GM12878 (cell line): ENCODE measurements at regions not wholly inside any gene's neighbourhood (a gene's known extent, or its start where the extent isn't known, plus 50 kb on each side); places are given as distances from the start of the nearest gene placed in this dataset.

Source experiments
- ATAC-seq: fragments of 200-7000 bp; cut with Tn5 transposase; 3 replicates; pipeline ENCODE4 v1.9.1; 2020; ENCODE audit warnings: mild to moderate bottlenecking, moderate library complexity
- BruUV-seq: library from RNA; stranded (reverse); fragments of 400-500 nt; replicated peaks from 2 replicates; lab custom pipeline; 2021; lab: Mats Ljungman, UMichigan
- CTCF ChIA-PET: fragments of 300-600 bp; sonication (Branson Sonifier 250); formaldehyde crosslinking; extraction: SDS; loops from one replicate; lab custom pipeline; 2021; ENCODE audit warnings: inconsistent platforms; lab: Yijun Ruan, JAX
- POLR2A ChIA-PET: fragments of 350-600 bp; formaldehyde crosslinking; extraction: SDS; loops from one replicate; lab custom pipeline; 2021; ENCODE audit warnings: inconsistent platforms; lab: Charles Lee
- RAD21 ChIA-PET: fragments of 300-600 bp; sonication (Branson Sonifier 250); formaldehyde crosslinking; loops from one replicate; lab custom pipeline; 2023; ENCODE audit warnings: antibody characterized with exemption; ENCODE audit not compliant: unreplicated experiment; lab: Charles Lee
- SMC1A ChIA-PET: fragments of 300-600 bp; sonication (Branson Sonifier 250); formaldehyde crosslinking; loops from one replicate; lab custom pipeline; 2023; ENCODE audit not compliant: unreplicated experiment, uncharacterized antibody; lab: Charles Lee
- DNase-seq: peaks from one replicate; pipeline ENCODE4 v3.0.0-alpha.2; 2011; ENCODE audit warnings: low read depth, low spot score
- FAIRE-seq: peaks from 3 replicates; lab custom pipeline; 2011; peaks lifted over from hg19 to GRCh38; lab: Jason Lieb, UNC
- H2AFZ ChIP-seq: 2 replicates; pipeline ENCODE4 v1.6.0; 2011; ENCODE audit warnings: low read depth, low read length, control low read depth; ENCODE audit not compliant: control insufficient read depth
- H3K27ac ChIP-seq: 2 replicates; pipeline ENCODE4 v1.5.1; 2011; ENCODE audit warnings: control low read depth; ENCODE audit not compliant: control insufficient read depth, insufficient read depth
- H3K27me3 ChIP-seq, 2 experiments: replicated peaks in 1 of 2; 2 replicates each; pipeline versions ENCODE4 v1.6.0 to v1.6.1; 2011; ENCODE audit warnings: low read length in 1 of 2; ENCODE audit not compliant: control insufficient read depth in 2 of 2, insufficient read depth in 2 of 2
- H3K36me3 ChIP-seq, 2 experiments: 2 replicates each; pipeline ENCODE4 v1.5.1; 2011; ENCODE audit warnings: low read length in 1 of 2; ENCODE audit not compliant: control insufficient read depth in 2 of 2, insufficient read depth in 2 of 2
- H3K4me1 ChIP-seq: 2 replicates; pipeline ENCODE4 v1.6.1; 2011; ENCODE audit warnings: mild to moderate bottlenecking, low read length, moderate library complexity, mixed read lengths; ENCODE audit not compliant: control insufficient read depth, insufficient read depth
- H3K4me2 ChIP-seq: 2 replicates; pipeline ENCODE4 v1.6.0; 2011; ENCODE audit warnings: control low read depth; ENCODE audit not compliant: control insufficient read depth, insufficient read depth
- H3K4me3 ChIP-seq: fragments of 200-600 bp; sonication (generic); 2 replicates; pipeline ENCODE4 v1.5.1; 2016
- H3K79me2 ChIP-seq: 2 replicates; pipeline ENCODE4 v1.6.0; 2011; ENCODE audit warnings: low read length; ENCODE audit not compliant: control insufficient read depth, insufficient read depth
- H3K9ac ChIP-seq: 2 replicates; pipeline ENCODE4 v1.8.0; 2011; ENCODE audit warnings: low read length, control low read depth, mixed read lengths; ENCODE audit not compliant: control insufficient read depth, insufficient read depth
- H3K9me3 ChIP-seq: replicated peaks from 3 replicates; pipeline ENCODE4 v1.5.1; 2011; ENCODE audit warnings: mild to moderate bottlenecking, low read length; ENCODE audit not compliant: control insufficient read depth, insufficient read depth
- H4K20me1 ChIP-seq: 2 replicates; pipeline ENCODE4 v1.6.0; 2011; ENCODE audit not compliant: control insufficient read depth, insufficient read depth
- BACH1 ChIP-seq: fragments of 450-650 bp; IDR thresholded peaks from 2 replicates; pipeline ENCODE4 v1.6.1; 2017; ENCODE audit warnings: mild to moderate bottlenecking, borderline replicate concordance
- CBFB ChIP-seq: IDR thresholded peaks from 2 replicates; pipeline ENCODE4 v1.6.1; 2016; ENCODE audit warnings: antibody characterized with exemption, low read depth
- KAT2A ChIP-seq: conservative IDR thresholded peaks from 2 replicates; pipeline ENCODE4 v1.6.1; 2011; ENCODE audit warnings: low read depth, low read length; ENCODE audit not compliant: control insufficient read depth
- NFYA ChIP-seq: IDR thresholded peaks from 2 replicates; pipeline ENCODE4 v1.6.1; 2011; ENCODE audit warnings: low read depth, mild to moderate bottlenecking, low read length, improper control_type of control experiment, borderline replicate concordance
- REST ChIP-seq: IDR thresholded peaks from 2 replicates; pipeline ENCODE4 v1.6.1; 2012; ENCODE audit warnings: mild to moderate bottlenecking, low read depth, low read length
- STAT1 ChIP-seq: fragments of 450-650 bp; conservative IDR thresholded peaks from 2 replicates; pipeline ENCODE4 v1.6.1; 2014; ENCODE audit warnings: antibody characterized with exemption, mild to moderate bottlenecking
- TARDBP ChIP-seq: IDR thresholded peaks from 2 replicates; pipeline ENCODE4 v1.6.1; 2016; ENCODE audit warnings: borderline replicate concordance
- ZBTB4 ChIP-seq: fragments of 450-650 bp; formaldehyde crosslinking; IDR thresholded peaks from 2 replicates; pipeline ENCODE4 v1.4.0; 2022; ENCODE audit warnings: mild to moderate bottlenecking, moderate library complexity
- ZBTB40 ChIP-seq: fragments of 450-650 bp; IDR thresholded peaks from 2 replicates; pipeline ENCODE4 v1.6.1; 2016; ENCODE audit warnings: mild to moderate bottlenecking, moderate library complexity, borderline replicate concordance
- WGBS: methylation state at CpG from one replicate; pipeline ENCODE4 v1.1.6; 2016; ENCODE audit warnings: low lambda C conversion rate; ENCODE audit not compliant: insufficient replicate concordance, insufficient coverage; ENCODE audit errors: missing lambda C conversion rate; 5-methylcytosine and 5-hydroxymethylcytosine counted together
- in situ Hi-C: fragments of 300-500 bp; cut with MboI; formaldehyde crosslinking; loops from 9 replicates; pipeline ENCODE4 v1.14.3; 2018; ENCODE audit warnings: mixed read lengths
- intact Hi-C: fragments of 100-400 bp; cut with micrococcal nuclease; formaldehyde crosslinking; loops from one replicate; pipeline ENCODE4 v1.14.2; 2022; ENCODE audit not compliant: unreplicated experiment
- TF ChIP-seq, protein P1 (sequence below): fragments of 150-350 bp; IDR thresholded peaks from 2 replicates; pipeline ENCODE4 v1.6.1; 2014; ENCODE audit warnings: mild to moderate bottlenecking, low read depth, low read length

DNA sequence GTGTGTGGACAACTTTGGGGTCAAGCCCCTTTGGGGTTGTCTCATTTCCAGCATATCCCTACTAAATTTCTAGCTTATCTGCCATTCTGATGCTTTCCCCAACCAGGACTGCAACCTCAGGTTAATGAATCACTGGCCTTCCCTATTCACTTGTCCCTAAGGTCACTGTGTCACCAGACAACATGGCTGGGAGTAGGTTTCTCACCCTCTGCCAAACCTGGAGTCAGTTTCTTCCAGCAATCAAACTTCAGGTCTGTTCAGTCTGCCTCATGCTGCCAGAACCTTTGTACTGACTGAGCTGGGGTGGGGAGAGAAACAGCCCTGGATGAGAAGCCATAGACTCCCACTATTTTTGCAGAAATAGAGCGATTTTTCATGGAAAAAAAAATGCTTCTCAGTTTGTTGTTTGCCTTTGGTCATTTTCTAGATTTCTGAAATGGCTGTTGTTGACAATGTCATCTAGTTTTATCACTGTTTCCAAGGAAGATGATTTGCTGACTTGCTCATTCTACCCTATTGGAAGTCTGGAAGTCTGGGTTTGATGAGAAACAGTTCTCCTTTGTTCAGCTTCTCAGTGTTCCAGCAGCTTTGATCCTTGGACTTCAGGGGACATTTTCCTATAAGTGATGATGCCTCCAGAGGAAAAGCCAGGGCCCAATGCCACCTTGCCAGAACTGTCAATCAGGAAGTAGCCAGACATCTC is 74.8 kb upstream of the IL12A start:
- no peaks in the 10 kb centered on the region for H3K79me2 ChIP-seq
- 88% methylated on average over 1 of the region's 1 CpG for WGBS
- no TSS peak for BruUV-seq
- H3K36me3 ChIP-seq: no peaks in the 10 kb centered on the region
- intact Hi-C loops: no loop called here
- in situ Hi-C loops: no loop called here
- no peaks in the 10 kb centered on the region for H3K27me3 ChIP-seq
- no peak overlapping the region for H3K27ac ChIP-seq
- ChIA-PET RAD21 (interaction anchor here (0.9 to 1.2 kb wide), 4 partner anchors 9 to 68 kb away, joined by 3 to 4 read pairs (median 3); no protein-coding TSS in a partner anchor), SMC1A (interaction anchor here (1.0 to 10.0 kb wide), 5 partner anchors 13 to 73 kb away, joined by 3 to 59 read pairs (median 4); no protein-coding TSS in a partner anchor), POLR2A (no interaction called here), CTCF (interaction anchor here (0.8 to 1.3 kb wide), 4 partner anchors 15 to 499 kb away, joined by 3 to 4 read pairs (median 3); no protein-coding TSS in a partner anchor)
- ATAC-seq (no peak), DNase-seq (no peak), FAIRE-seq (no peak)
- no peak overlapping the region for H3K4me2 ChIP-seq
- H2AFZ ChIP-seq: no peak overlapping the region
- peaks cover 8% of the 10 kb centered on the region for H3K4me1 ChIP-seq
- no peaks in the 10 kb centered on the region for H4K20me1 ChIP-seq
- H3K9me3 ChIP-seq: 0 out of 3 replicates have a peak, but pooled peaks cover 2% of the 10 kb centered on the region
- no peak overlapping the region for H3K4me3 ChIP-seq
- H3K9ac ChIP-seq: no peak overlapping the region
- no peak for TF ChIP-seq STAT1
- TF ChIP-seq BACH1: no peak
- TF ChIP-seq, protein P1, sequence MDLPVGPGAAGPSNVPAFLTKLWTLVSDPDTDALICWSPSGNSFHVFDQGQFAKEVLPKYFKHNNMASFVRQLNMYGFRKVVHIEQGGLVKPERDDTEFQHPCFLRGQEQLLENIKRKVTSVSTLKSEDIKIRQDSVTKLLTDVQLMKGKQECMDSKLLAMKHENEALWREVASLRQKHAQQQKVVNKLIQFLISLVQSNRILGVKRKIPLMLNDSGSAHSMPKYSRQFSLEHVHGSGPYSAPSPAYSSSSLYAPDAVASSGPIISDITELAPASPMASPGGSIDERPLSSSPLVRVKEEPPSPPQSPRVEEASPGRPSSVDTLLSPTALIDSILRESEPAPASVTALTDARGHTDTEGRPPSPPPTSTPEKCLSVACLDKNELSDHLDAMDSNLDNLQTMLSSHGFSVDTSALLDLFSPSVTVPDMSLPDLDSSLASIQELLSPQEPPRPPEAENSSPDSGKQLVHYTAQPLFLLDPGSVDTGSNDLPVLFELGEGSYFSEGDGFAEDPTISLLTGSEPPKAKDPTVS: no peak
- TF ChIP-seq ZBTB40: no peak
- TF ChIP-seq NFYA: no peak
- no peak for TF ChIP-seq REST
- TF ChIP-seq TARDBP: no peak
- TF ChIP-seq ZBTB4 (CRISPR knock-in tag): no peak
- TF ChIP-seq CBFB: no peak
- TF ChIP-seq KAT2A: no peak
